CD4-positive, alpha-beta T cell (primary cell): ENCODE measurements at regions not wholly inside any gene's neighbourhood (a gene's known extent, or its start where the extent isn't known, plus 50 kb on each side); places are given as distances from the start of the nearest gene placed in this dataset.

Experiments
- ATAC-seq: fragments of 200-7000 bp; cut with Tn5 transposase; one replicate; pipeline ENCODE4 v1.10.0; 2022; ENCODE audit warnings: mild to moderate bottlenecking; ENCODE audit not compliant: poor library complexity
- CTCF ChIA-PET: fragments of 350-600 bp; sonication (Branson Sonifier 250); formaldehyde crosslinking; loops from one replicate; lab custom pipeline; 2021; ENCODE audit warnings: antibody characterized with exemption, inconsistent platforms; lab: Charles Lee
- POLR2A ChIA-PET: fragments of 350-600 bp; sonication (Branson Sonifier 250); formaldehyde crosslinking; loops from one replicate; lab custom pipeline; 2021; ENCODE audit warnings: antibody characterized with exemption, inconsistent platforms; lab: Charles Lee
- DNase-seq, 14 experiments: peaks; one replicate each; pipeline ENCODE4 v3.0.0-alpha.2; 2013 to 2020; ENCODE audit warnings: mixed read lengths in 2 of 14
- H3K27ac ChIP-seq, 2 donors: one replicate each; pipeline versions ENCODE4 v1.5.1 to v1.7.0; 2013; ENCODE audit warnings: low read length in 2 of 2, low read depth in 1 of 2, mild to moderate bottlenecking in 1 of 2
- H3K27me3 ChIP-seq, 2 experiments: 1 replicate in 1 of 2; 2 replicates in 1 of 2; pipeline versions ENCODE4 v1.6.1 to v1.7.0; 2013; ENCODE audit warnings: low read length in 2 of 2, control low read depth in 1 of 2, mild to moderate bottlenecking in 1 of 2, moderate library complexity in 1 of 2; ENCODE audit not compliant: insufficient read depth in 2 of 2, control insufficient read depth in 1 of 2
- H3K36me3 ChIP-seq: one replicate; pipeline ENCODE4 v1.6.1; 2013; ENCODE audit warnings: low read length, control low read depth; ENCODE audit not compliant: insufficient read depth
- H3K4me1 ChIP-seq: one replicate; pipeline ENCODE4 v1.6.1; 2013; ENCODE audit warnings: low read length, control low read depth; ENCODE audit not compliant: insufficient read depth
- H3K4me3 ChIP-seq: one replicate; pipeline ENCODE4 v1.5.1; 2013; ENCODE audit warnings: mild to moderate bottlenecking, low read length, moderate library complexity
- H3K9me3 ChIP-seq, 2 experiments: 1 replicate in 1 of 2; 2 replicates in 1 of 2; pipeline versions ENCODE4 v1.6.1 to v1.7.0; 2013; ENCODE audit warnings: low read length in 2 of 2, mild to moderate bottlenecking in 2 of 2, control low read depth in 1 of 2, moderate library complexity in 1 of 2; ENCODE audit not compliant: control insufficient read depth in 1 of 2, insufficient read depth in 1 of 2
- H3K27ac Mint-ChIP-seq: one replicate; pipeline ENCODE4 v1.8.0; 2020; ENCODE audit warnings: mixed read lengths
- H3K27me3 Mint-ChIP-seq: one replicate; pipeline ENCODE4 v1.8.0; 2021; ENCODE audit warnings: mixed read lengths
- H3K36me3 Mint-ChIP-seq: one replicate; pipeline ENCODE4 v1.8.0; 2021; ENCODE audit warnings: low read depth, mixed read lengths
- H3K4me1 Mint-ChIP-seq: one replicate; pipeline ENCODE4 v1.8.0; 2021; ENCODE audit warnings: low read depth, mixed read lengths
- H3K4me3 Mint-ChIP-seq: one replicate; pipeline ENCODE4 v1.8.0; 2020; ENCODE audit warnings: mild to moderate bottlenecking, mixed read lengths
- H3K9me3 Mint-ChIP-seq: one replicate; pipeline ENCODE4 v1.8.0; 2020; ENCODE audit warnings: mixed read lengths
- CTCF ChIP-seq: fragments of 200-600 bp; IDR thresholded peaks from one replicate; pipeline ENCODE4 v1.8.0; 2022; ENCODE audit warnings: antibody characterized with exemption, mild to moderate bottlenecking
- intact Hi-C, 2 experiments: fragments of 100-400 bp; cut with DNase I in 1 of 2; cut with micrococcal nuclease in 1 of 2; formaldehyde crosslinking; loops; one replicate each; pipeline versions ENCODE4 v1.15.1 to v1.9.0; 2023 to 2025; cut with DNase I, micrococcal nuclease

GRCh38 chr4:74624351-74625151, 169.8 kb downstream of the BTC start:
- no peaks in the 10 kb centered on the region for H3K27me3 Mint-ChIP-seq
- peak in 3 of 14 experiments; percentile 23 to 42 (median 31) for DNase-seq
- ATAC-seq: peak; percentile 59
- H3K4me1 Mint-ChIP-seq: peaks cover 38% of the 10 kb centered on the region
- ChIA-PET POLR2A (no interaction called here), CTCF (interaction anchor here (0.7 kb wide), 1 partner anchor 247 kb away, joined by 3 read pairs; no protein-coding TSS in a partner anchor)
- no peaks in the 10 kb centered on the region for H3K36me3 ChIP-seq
- H3K27ac Mint-ChIP-seq: no peak overlapping the region
- H3K27ac ChIP-seq: no peak overlapping the region
- no peaks in the 10 kb centered on the region for H3K27me3 ChIP-seq
- no peaks in the 10 kb centered on the region for H3K9me3 Mint-ChIP-seq
- H3K4me3 ChIP-seq: no peak overlapping the region
- H3K36me3 Mint-ChIP-seq: no peaks in the 10 kb centered on the region
- H3K9me3 ChIP-seq: no peaks in the 10 kb centered on the region
- H3K4me1 ChIP-seq: no peaks in the 10 kb centered on the region
- intact Hi-C loops: loop anchor here in 1 of 2 experiments (1.0 to 5.0 kb wide), 2 partner anchors 48 to 247 kb away; no protein-coding TSS in a partner anchor
- no peak overlapping the region for H3K4me3 Mint-ChIP-seq
- TF ChIP-seq CTCF: no peak

GRCh38 chr4:74625981-74626380, 168.3 kb downstream of the BTC start:
- Histone ChIP-seq H3K4me1 (no peaks in the 10 kb centered on the region), H3K9me3 (no peaks in the 10 kb centered on the region), H3K27ac (no peak overlapping the region), H3K27me3 (no peaks in the 10 kb centered on the region), H3K4me3 (no peak overlapping the region), H3K36me3 (no peaks in the 10 kb centered on the region)
- Mint-ChIP-seq H3K4me1 (peaks cover 52% of the 10 kb centered on the region), H3K27me3 (no peaks in the 10 kb centered on the region), H3K36me3 (no peaks in the 10 kb centered on the region), H3K4me3 (no peak overlapping the region), H3K27ac (peak overlapping the region; percentile 4), H3K9me3 (no peaks in the 10 kb centered on the region)
- no peak for ATAC-seq
- no peak for TF ChIP-seq CTCF
- intact Hi-C loops: loop anchor here in 1 of 2 experiments (2.0 kb wide), 1 partner anchor 249 kb away; no protein-coding TSS in a partner anchor
- peak in 1 of 14 experiments; percentile 21 for DNase-seq
- POLR2A ChIA-PET: no interaction called here
- CTCF ChIA-PET: no interaction called here

- DNase-seq: no peak
- H3K4me3 ChIP-seq: no peak overlapping the region
- no peak overlapping the region for H3K4me3 Mint-ChIP-seq
- CTCF ChIA-PET: no interaction called here
- H3K27me3 Mint-ChIP-seq: no peaks in the 10 kb centered on the region
- no peaks in the 10 kb centered on the region for H3K9me3 ChIP-seq
- no peaks in the 10 kb centered on the region for H3K36me3 ChIP-seq
- no peaks in the 10 kb centered on the region for H3K27me3 ChIP-seq
- POLR2A ChIA-PET: no interaction called here
- peaks cover 61% of the 10 kb centered on the region for H3K4me1 Mint-ChIP-seq
- no peak for TF ChIP-seq CTCF
- no peak overlapping the region for H3K27ac Mint-ChIP-seq
- no peaks in the 10 kb centered on the region for H3K4me1 ChIP-seq
- intact Hi-C loops: loop anchor here in 1 of 2 experiments (2.0 kb wide), 1 partner anchor 250 kb away; no protein-coding TSS in a partner anchor
- H3K36me3 Mint-ChIP-seq: no peaks in the 10 kb centered on the region
- no peak overlapping the region for H3K27ac ChIP-seq
- no peaks in the 10 kb centered on the region for H3K9me3 Mint-ChIP-seq
- ATAC-seq: no peak
Measured at GRCh38 chr4:74627093-74627492, 167.2 kb downstream of the BTC start.
